RWPE2 (cell line): ENCODE measurements at regions not wholly inside any gene's neighbourhood (a gene's known extent, or its start where the extent isn't known, plus 50 kb on each side); places are given as distances from the start of the nearest gene placed in this dataset.
A peak's percentile ranks its signal among the peaks of the same experiment; 100 is the strongest.
"Not testable (repeated sequence)": the region's sequence is repeated elsewhere in the genome, so short reads cannot be mapped to it uniquely, and the experiment has no call there.

Experiments used
- ATAC-seq: fragments of 200-7000 bp; cut with Tn5 transposase; 3 replicates; pipeline ENCODE4 v1.9.1; 2021; ENCODE audit warnings: low read depth
- DNase-seq: peaks from one replicate; pipeline ENCODE4 v3.0.0-alpha.2; 2020; ENCODE audit warnings: low spot score
- H3K27ac ChIP-seq: fragments of 450-650 bp; 2 replicates; pipeline ENCODE4 v1.5.1; 2017; ENCODE audit warnings: mild to moderate bottlenecking; ENCODE audit not compliant: poor library complexity, severe bottlenecking
- H3K27me3 ChIP-seq: fragments of 250-450 bp; sonication (Bioruptor Pico); 2 replicates; pipeline ENCODE4 v1.5.1; 2021; ENCODE audit warnings: mild to moderate bottlenecking, moderate library complexity; ENCODE audit not compliant: insufficient read depth, poor library complexity, severe bottlenecking
- H3K36me3 ChIP-seq: fragments of 250-450 bp; sonication (Bioruptor Pico); 2 replicates; pipeline ENCODE4 v1.5.1; 2020; ENCODE audit warnings: low read depth, mild to moderate bottlenecking, moderate library complexity
- H3K4me1 ChIP-seq: fragments of 250-450 bp; sonication (Bioruptor Pico); 2 replicates; pipeline ENCODE4 v1.5.1; 2021; ENCODE audit warnings: mild to moderate bottlenecking, moderate library complexity; ENCODE audit not compliant: insufficient read depth, poor library complexity, severe bottlenecking
- H3K4me3 ChIP-seq: fragments of 250-450 bp; sonication (Bioruptor Pico); 2 replicates; pipeline ENCODE4 v1.5.1; 2021; ENCODE audit warnings: mild to moderate bottlenecking, moderate library complexity; ENCODE audit not compliant: severe bottlenecking
- H3K9me3 ChIP-seq: fragments of 250-450 bp; sonication (Bioruptor Pico); 2 replicates; pipeline ENCODE4 v1.5.1; 2021; ENCODE audit warnings: mild to moderate bottlenecking, moderate library complexity; ENCODE audit not compliant: severe bottlenecking
- CTCF ChIP-seq: fragments of 450-650 bp; IDR thresholded peaks from one replicate; pipeline ENCODE4 v1.5.1; 2017; ENCODE audit warnings: mild to moderate bottlenecking, moderate library complexity; ENCODE audit not compliant: poor library complexity, severe bottlenecking

- ATAC-seq (no peak), DNase-seq (no peak)
- Histone ChIP-seq H3K27me3 (no peaks in the 10 kb centered on the region), H3K9me3 (no peaks in the 10 kb centered on the region), H3K4me1 (no peaks in the 10 kb centered on the region), H3K36me3 (no peaks in the 10 kb centered on the region), H3K27ac (no peak overlapping the region), H3K4me3 (no peak overlapping the region)
- TF ChIP-seq CTCF = no peak
Measured at GRCh38 chr7:98784216-98784785, 85.5 kb downstream of the TMEM130 start.

DNA sequence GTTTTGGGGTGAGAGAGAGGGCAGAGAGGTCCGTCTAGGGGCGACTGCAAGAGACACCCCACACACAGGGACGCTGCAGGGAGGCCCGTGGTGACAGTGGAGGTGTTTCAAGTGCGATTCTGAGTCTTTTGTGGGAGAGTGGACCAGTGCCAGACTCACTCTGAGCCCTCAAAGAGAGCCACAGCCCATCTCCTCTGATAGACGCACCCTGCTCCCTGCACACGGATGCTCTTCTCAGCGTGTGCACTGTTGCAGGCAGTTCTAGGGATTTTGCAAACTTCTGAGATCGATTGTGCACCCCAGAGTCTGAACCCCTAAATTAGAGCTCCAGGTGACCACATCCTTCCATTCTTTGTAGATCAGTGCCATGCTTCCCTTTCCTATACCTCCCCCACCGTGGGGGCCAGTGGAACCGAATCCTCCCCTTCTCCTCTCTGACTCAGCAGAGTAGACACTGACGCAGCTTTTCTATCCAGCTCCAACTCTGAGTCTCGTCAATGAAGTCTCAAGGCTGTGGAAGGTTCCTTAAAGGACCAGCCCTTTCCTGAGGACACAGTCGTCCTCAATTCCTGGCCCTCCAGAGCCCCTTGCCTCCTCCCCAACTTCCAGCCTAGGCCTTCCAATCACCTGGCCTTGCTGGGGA, 83.8 kb downstream of the TMEM130 start:
- Histone ChIP-seq H3K27me3 (no peaks in the 10 kb centered on the region), H3K27ac (no peak overlapping the region), H3K9me3 (no peaks in the 10 kb centered on the region), H3K4me1 (no peaks in the 10 kb centered on the region), H3K36me3 (no peaks in the 10 kb centered on the region), H3K4me3 (no peak overlapping the region)
- no peak for TF ChIP-seq CTCF
- DNase-seq = no peak
- ATAC-seq = no peak

GRCh38 chr7:98788966-98789365, 80.8 kb downstream of the TMEM130 start:
- H3K4me3 ChIP-seq = no peak overlapping the region
- H3K36me3 ChIP-seq = no peaks in the 10 kb centered on the region
- H3K27me3 ChIP-seq = no peaks in the 10 kb centered on the region
- H3K4me1 ChIP-seq = no peaks in the 10 kb centered on the region
- no peak for TF ChIP-seq CTCF
- H3K27ac ChIP-seq = no peak overlapping the region
- no peak for ATAC-seq
- DNase-seq = no peak
- H3K9me3 ChIP-seq = no peaks in the 10 kb centered on the region

GRCh38 chr7:98794453-98794852, 75.4 kb downstream of the TMEM130 start:
- H3K27me3 ChIP-seq, H3K4me3 ChIP-seq, H3K27ac ChIP-seq, H3K4me1 ChIP-seq, DNase-seq, ATAC-seq, H3K9me3 ChIP-seq, H3K36me3 ChIP-seq: not testable (repeated sequence)

- DNase-seq (no peak), ATAC-seq (peak; percentile 53; the same call in 1 of the 3 replicates)
- Histone ChIP-seq H3K36me3 (no peaks in the 10 kb centered on the region), H3K4me1 (no peaks in the 10 kb centered on the region), H3K4me3 (no peak overlapping the region), H3K27me3 (no peaks in the 10 kb centered on the region), H3K9me3 (no peaks in the 10 kb centered on the region), H3K27ac (no peak overlapping the region)
- no peak for TF ChIP-seq CTCF
Measured at GRCh38 chr7:98795741-98796493, 73.9 kb downstream of the TMEM130 start.
